GM12891 (cell line): ENCODE measurements at regions not wholly inside any gene's neighbourhood (a gene's known extent, or its start where the extent isn't known, plus 50 kb on each side); places are given as distances from the start of the nearest gene placed in this dataset.

Experiments used
- PAX5 ChIP-seq: IDR thresholded peaks from 2 replicates; pipeline ENCODE4 v1.6.1; 2011; ENCODE audit warnings: low read length, moderate library complexity, mild to moderate bottlenecking; ENCODE audit not compliant: insufficient read depth, severe bottlenecking
- POLR2A ChIP-seq: IDR thresholded peaks from 2 replicates; pipeline ENCODE4 v1.6.1; 2011; ENCODE audit warnings: low read depth, low read length, control low read depth
- POLR2AphosphoS5 ChIP-seq: IDR thresholded peaks from 2 replicates; pipeline ENCODE4 v1.6.1; 2011; ENCODE audit warnings: low read depth, low read length, control low read depth
- POU2F2 ChIP-seq: IDR thresholded peaks from 2 replicates; pipeline ENCODE4 v1.6.1; 2011; ENCODE audit warnings: low read depth, mild to moderate bottlenecking, control low read depth, low read length, moderate library complexity
- SPI1 ChIP-seq: IDR thresholded peaks from 2 replicates; pipeline ENCODE4 v1.6.1; 2011; ENCODE audit warnings: low read depth, low read length, control low read depth
- TAF1 ChIP-seq: IDR thresholded peaks from 2 replicates; pipeline ENCODE4 v1.6.1; 2011; ENCODE audit warnings: low read depth, low read length, control low read depth

DNA sequence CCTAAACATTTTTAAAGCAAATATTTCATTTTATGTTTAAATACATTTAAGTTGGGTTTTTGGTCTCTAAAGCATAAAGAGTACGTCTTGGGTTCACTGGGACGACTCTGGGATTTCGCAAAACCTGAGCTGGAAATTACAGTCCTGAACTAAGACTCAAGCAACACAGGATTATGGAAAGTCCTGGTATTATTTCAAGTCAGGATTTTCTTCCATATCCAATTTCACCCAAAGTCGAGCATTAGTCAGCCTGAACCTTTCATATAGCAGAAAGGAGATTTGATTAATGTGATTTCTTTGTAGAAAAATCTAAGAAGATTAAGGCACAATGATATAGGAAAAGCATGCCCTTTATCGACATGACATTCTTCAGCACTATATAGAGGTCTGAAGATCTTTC lies 100.0 kb downstream of the MTERF1 start:
- TF ChIP-seq POLR2A (no peak), TAF1 (no peak), POLR2AphosphoS5 (no peak), PAX5 (no peak), SPI1 (no peak), POU2F2 (no peak)
